ENCODE measurements at regions not wholly inside any gene's neighbourhood (a gene's known extent, or its start where the extent isn't known, plus 50 kb on each side); places are given as distances from the start of the nearest gene placed in this dataset.

DNA sequence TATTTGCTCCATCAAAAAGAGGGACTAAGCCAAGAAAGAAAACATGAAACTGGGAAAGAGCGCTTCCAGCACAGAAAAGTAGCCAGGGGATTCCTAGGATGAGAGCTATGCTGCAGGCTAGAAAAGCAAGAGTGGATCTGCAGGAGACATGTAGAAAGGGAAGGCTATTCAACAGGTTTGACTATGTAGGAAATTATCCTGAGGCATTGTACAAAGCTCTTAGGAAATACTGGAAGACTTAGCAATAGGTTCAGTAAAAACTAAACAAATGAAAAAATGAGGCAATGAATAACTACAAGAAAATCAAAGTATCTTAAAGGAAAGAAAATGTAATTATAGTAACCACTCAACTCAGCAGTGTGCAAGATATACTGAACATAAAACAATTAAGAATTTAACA, 178.7 kb upstream of the FOXN2 start:
- Histone ChIP-seq H3K9me3 (no peaks in the 10 kb centered on the region), H3K36me3 (no peaks in the 10 kb centered on the region), H3K27ac (no peak overlapping the region), H3K4me3 (no peak overlapping the region), H3K4me1 (peaks cover 4% of the 10 kb centered on the region), H3K27me3 (ENCODE audit: low read depth) (no peaks in the 10 kb centered on the region)
- intact Hi-C loops (cut with DNase I): no loop called here
- ATAC-seq: no peak
- DNase-seq: no peak
- TF ChIP-seq, protein P1, sequence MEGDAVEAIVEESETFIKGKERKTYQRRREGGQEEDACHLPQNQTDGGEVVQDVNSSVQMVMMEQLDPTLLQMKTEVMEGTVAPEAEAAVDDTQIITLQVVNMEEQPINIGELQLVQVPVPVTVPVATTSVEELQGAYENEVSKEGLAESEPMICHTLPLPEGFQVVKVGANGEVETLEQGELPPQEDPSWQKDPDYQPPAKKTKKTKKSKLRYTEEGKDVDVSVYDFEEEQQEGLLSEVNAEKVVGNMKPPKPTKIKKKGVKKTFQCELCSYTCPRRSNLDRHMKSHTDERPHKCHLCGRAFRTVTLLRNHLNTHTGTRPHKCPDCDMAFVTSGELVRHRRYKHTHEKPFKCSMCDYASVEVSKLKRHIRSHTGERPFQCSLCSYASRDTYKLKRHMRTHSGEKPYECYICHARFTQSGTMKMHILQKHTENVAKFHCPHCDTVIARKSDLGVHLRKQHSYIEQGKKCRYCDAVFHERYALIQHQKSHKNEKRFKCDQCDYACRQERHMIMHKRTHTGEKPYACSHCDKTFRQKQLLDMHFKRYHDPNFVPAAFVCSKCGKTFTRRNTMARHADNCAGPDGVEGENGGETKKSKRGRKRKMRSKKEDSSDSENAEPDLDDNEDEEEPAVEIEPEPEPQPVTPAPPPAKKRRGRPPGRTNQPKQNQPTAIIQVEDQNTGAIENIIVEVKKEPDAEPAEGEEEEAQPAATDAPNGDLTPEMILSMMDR (IDR thresholded peaks at IDR 0.05): no peak

DNA sequence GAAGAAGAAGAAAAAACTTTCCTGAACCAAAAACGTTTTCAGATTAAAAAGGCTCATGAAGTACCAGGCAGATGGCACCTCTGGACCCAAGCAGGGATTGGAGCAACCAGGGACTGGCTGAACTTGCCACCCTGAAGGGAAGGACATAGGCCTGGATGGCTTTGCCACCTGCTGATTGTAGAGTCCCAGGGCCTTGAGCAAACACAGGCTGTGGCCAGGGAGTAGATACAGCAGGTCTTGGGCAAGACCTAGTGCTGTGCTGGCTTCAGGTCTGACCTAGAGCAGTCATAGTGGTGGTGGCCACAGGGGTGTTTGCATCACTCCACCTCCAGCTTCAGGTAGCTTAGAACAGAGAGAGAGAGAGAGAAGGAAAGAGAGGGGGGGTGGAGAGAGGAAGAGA, 176.7 kb upstream of the FOXN2 start:
- Histone ChIP-seq H3K27ac (no peak overlapping the region), H3K4me1 (no peaks in the 10 kb centered on the region), H3K4me3 (no peak overlapping the region), H3K9me3 (no peaks in the 10 kb centered on the region), H3K27me3 (ENCODE audit: low read depth) (no peaks in the 10 kb centered on the region), H3K36me3 (no peaks in the 10 kb centered on the region)
- intact Hi-C loops (cut with DNase I): no loop called here
- TF ChIP-seq, protein P1 (IDR thresholded peaks at IDR 0.05): no peak
- ATAC-seq (no peak), DNase-seq (no peak)

DNA sequence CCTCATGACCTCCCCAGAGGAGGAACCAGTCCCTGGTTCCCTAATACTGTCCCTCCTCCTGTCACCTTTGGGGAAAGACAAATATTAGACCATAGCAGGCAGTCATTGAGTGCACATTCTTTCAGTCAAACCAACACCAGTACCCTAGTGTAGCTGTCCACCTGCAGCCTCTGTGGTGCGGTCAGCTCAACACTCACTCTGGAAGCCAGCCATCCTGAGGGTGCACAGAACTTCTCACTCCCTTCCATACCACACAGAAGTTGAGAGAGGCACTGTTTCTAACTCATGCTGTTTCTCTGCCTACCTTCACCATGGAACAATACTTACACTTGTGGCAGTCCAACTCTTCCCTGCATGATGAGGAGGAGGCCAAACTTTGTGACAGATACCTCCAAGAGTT, 175.6 kb upstream of the FOXN2 start:
- TF ChIP-seq, protein P1 (IDR thresholded peaks at IDR 0.05): no peak
- no peaks in the 10 kb centered on the region for H3K27me3 ChIP-seq (ENCODE audit: low read depth)
- intact Hi-C loops (cut with DNase I): no loop called here
- no peak overlapping the region for H3K4me3 ChIP-seq
- H3K4me1 ChIP-seq: no peaks in the 10 kb centered on the region
- DNase-seq (no peak), ATAC-seq (no peak)
- no peak overlapping the region for H3K27ac ChIP-seq
- no peaks in the 10 kb centered on the region for H3K36me3 ChIP-seq
- H3K9me3 ChIP-seq: no peaks in the 10 kb centered on the region

DNA sequence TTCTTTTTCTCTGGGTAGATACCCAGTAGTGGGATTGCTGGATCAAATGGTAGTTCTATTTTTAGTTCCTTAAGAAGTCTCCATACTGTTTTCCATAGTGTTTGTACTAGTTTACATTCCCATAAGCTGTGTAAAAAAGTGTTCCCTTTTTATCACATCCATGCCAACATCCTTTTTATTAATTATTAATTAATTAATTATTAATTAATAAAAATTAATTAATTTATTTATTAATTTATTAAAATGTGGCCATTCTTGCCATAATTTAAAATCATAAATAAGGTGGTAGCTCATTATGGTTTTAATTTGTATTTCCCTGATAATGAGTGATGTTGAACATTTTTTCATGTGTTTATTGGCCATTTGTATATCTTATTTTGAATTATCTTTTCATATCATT, 173.9 kb upstream of the FOXN2 start:
- H3K4me3 ChIP-seq: no peak overlapping the region
- no peaks in the 10 kb centered on the region for H3K36me3 ChIP-seq
- intact Hi-C loops (cut with DNase I): no loop called here
- DNase-seq (no peak), ATAC-seq (no peak)
- no peaks in the 10 kb centered on the region for H3K4me1 ChIP-seq
- no peaks in the 10 kb centered on the region for H3K9me3 ChIP-seq
- H3K27me3 ChIP-seq (ENCODE audit: low read depth): no peaks in the 10 kb centered on the region
- TF ChIP-seq, protein P1 (IDR thresholded peaks at IDR 0.05): no peak
- no peak overlapping the region for H3K27ac ChIP-seq

DNA sequence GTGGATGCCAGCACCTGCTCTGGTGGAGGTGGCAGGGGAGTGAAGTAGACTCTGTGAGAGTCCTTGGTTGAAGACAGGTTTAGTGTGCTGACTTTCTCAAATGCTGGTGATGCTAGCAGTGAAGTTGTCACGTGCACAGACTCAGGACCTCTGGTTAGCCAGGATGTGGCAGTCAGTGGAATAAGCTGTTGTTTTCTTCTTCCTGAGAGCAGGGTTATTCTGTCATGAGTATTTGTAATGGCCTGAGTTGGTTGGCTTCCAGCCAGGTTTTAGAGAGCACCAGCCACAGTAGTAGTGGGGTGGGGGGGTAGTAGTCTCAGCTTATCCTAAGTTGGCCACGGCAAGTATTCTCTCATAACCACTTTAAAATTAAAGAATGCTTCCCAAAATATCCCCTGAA, 169.7 kb upstream of the FOXN2 start:
- TF ChIP-seq, protein P1 (IDR thresholded peaks at IDR 0.05): no peak
- DNase-seq (no peak), ATAC-seq (peak in 1 of 2 donors; percentile 56)
- Histone ChIP-seq H3K4me1 (peaks cover 17% of the 10 kb centered on the region), H3K4me3 (no peak overlapping the region), H3K27ac (no peak overlapping the region), H3K36me3 (no peaks in the 10 kb centered on the region), H3K27me3 (ENCODE audit: low read depth) (no peaks in the 10 kb centered on the region), H3K9me3 (no peaks in the 10 kb centered on the region)
- intact Hi-C loops (cut with DNase I): no loop called here
